Nephron (organoid): ENCODE measurements at regions not wholly inside any gene's neighbourhood (a gene's known extent, or its start where the extent isn't known, plus 50 kb on each side); places are given as distances from the start of the nearest gene placed in this dataset.

Experiments used
- H3K27ac Mint-ChIP-seq, 3 experiments: 2 replicates each; pipeline ENCODE4 v1.8.0; 2020; ENCODE audit warnings: mixed read lengths in 3 of 3, mild to moderate bottlenecking in 2 of 3, moderate library complexity in 1 of 3
- H3K27me3 Mint-ChIP-seq: 2 replicates; pipeline ENCODE4 v1.8.0; 2021; ENCODE audit warnings: low read depth, mild to moderate bottlenecking, moderate library complexity, mixed read lengths
- H3K36me3 Mint-ChIP-seq: 2 replicates; pipeline ENCODE4 v1.8.0; 2020; ENCODE audit warnings: low read depth, mixed read lengths
- H3K4me1 Mint-ChIP-seq: 2 replicates; pipeline ENCODE4 v1.8.0; 2020; ENCODE audit warnings: mixed read lengths
- H3K4me3 Mint-ChIP-seq, 3 experiments: 2 replicates each; pipeline ENCODE4 v1.8.0; 2020; ENCODE audit warnings: mild to moderate bottlenecking in 3 of 3, mixed read lengths in 3 of 3, moderate library complexity in 2 of 3
- H3K9me3 Mint-ChIP-seq: 2 replicates; pipeline ENCODE4 v1.8.0; 2020; ENCODE audit warnings: mixed read lengths
- CTCF ChIP-seq, 3 experiments: fragments of 200-600 bp; sonication (generic); IDR thresholded peaks; one replicate each; pipeline ENCODE4 v1.5.0; 2021; ENCODE audit warnings: antibody characterized with exemption in 3 of 3; ENCODE audit not compliant: unreplicated experiment in 3 of 3

- Mint-ChIP-seq H3K27ac (peak overlapping the region in 2 of 3 experiments; percentile 33 to 100), H3K27me3 (no peaks in the 10 kb centered on the region), H3K4me3 (no peak overlapping the region), H3K4me1 (peaks cover 45% of the 10 kb centered on the region), H3K9me3 (no peaks in the 10 kb centered on the region), H3K36me3 (no peaks in the 10 kb centered on the region)
- no peak for TF ChIP-seq CTCF (IDR thresholded peaks at IDR 0.05; ENCODE audit: unreplicated experiment in 3 of 3)
These were observed 126.0 kb upstream of the BOD1 start for GRCh38 chr5:173742432-173742816.

- H3K27ac Mint-ChIP-seq = peak overlapping the region; percentile 88 to 100 (median 97)
- peaks cover 41% of the 10 kb centered on the region for H3K4me1 Mint-ChIP-seq
- no peaks in the 10 kb centered on the region for H3K36me3 Mint-ChIP-seq
- no peaks in the 10 kb centered on the region for H3K9me3 Mint-ChIP-seq
- peaks cover 6% of the 10 kb centered on the region for H3K27me3 Mint-ChIP-seq
- peak overlapping the region in 1 of 3 experiments; percentile 47 for H3K4me3 Mint-ChIP-seq
- TF ChIP-seq CTCF (IDR thresholded peaks at IDR 0.05; ENCODE audit: unreplicated experiment in 3 of 3) = no peak
These were observed 127.3 kb upstream of the BOD1 start for GRCh38 chr5:173743641-173744343.

GRCh38 chr5:173744551-173744950 lies 128.1 kb upstream of the BOD1 start:
- no peaks in the 10 kb centered on the region for H3K36me3 Mint-ChIP-seq
- peak overlapping the region; percentile 36 to 64 (median 39) for H3K4me3 Mint-ChIP-seq

GRCh38 chr5:173745123-173745522 lies 128.7 kb upstream of the BOD1 start:
- no peak for TF ChIP-seq CTCF (IDR thresholded peaks at IDR 0.05; ENCODE audit: unreplicated experiment in 3 of 3)
- Mint-ChIP-seq H3K4me3 (no peak overlapping the region), H3K27ac (peak overlapping the region; percentile 88 to 100 (median 97)), H3K9me3 (no peaks in the 10 kb centered on the region), H3K4me1 (peaks cover 41% of the 10 kb centered on the region), H3K27me3 (peaks cover 6% of the 10 kb centered on the region), H3K36me3 (no peaks in the 10 kb centered on the region)

More at GRCh38 chr5:173744551-173744950, 128.1 kb upstream of the BOD1 start:
- Mint-ChIP-seq H3K27ac (peak overlapping the region; percentile 88 to 100 (median 97)), H3K9me3 (no peaks in the 10 kb centered on the region), H3K27me3 (peaks cover 6% of the 10 kb centered on the region), H3K4me1 (peaks cover 41% of the 10 kb centered on the region)
- no peak for TF ChIP-seq CTCF (IDR thresholded peaks at IDR 0.05; ENCODE audit: unreplicated experiment in 3 of 3)

GRCh38 chr5:173745557-173745956 lies 129.1 kb upstream of the BOD1 start:
- H3K4me3 Mint-ChIP-seq = no peak overlapping the region
- H3K27me3 Mint-ChIP-seq = peaks cover 6% of the 10 kb centered on the region
- no peaks in the 10 kb centered on the region for H3K9me3 Mint-ChIP-seq
- peaks cover 41% of the 10 kb centered on the region for H3K4me1 Mint-ChIP-seq
- H3K27ac Mint-ChIP-seq = peak overlapping the region; percentile 88 to 100 (median 97)
- TF ChIP-seq CTCF (IDR thresholded peaks at IDR 0.05; ENCODE audit: unreplicated experiment in 3 of 3) = no peak
- no peaks in the 10 kb centered on the region for H3K36me3 Mint-ChIP-seq
